WTC11 (cell line): ENCODE measurements at regions not wholly inside any gene's neighbourhood (a gene's known extent, or its start where the extent isn't known, plus 50 kb on each side); places are given as distances from the start of the nearest gene placed in this dataset.

ENCODE experiments used
- ZNF121 ChIP-seq: sonication (generic); formaldehyde crosslinking; IDR thresholded peaks from 2 replicates; pipeline ENCODE4 v1.8.0; 2023; ENCODE audit warnings: missing genetic modification reagents
- TF ChIP-seq, protein P1 (sequence below): sonication (generic); formaldehyde crosslinking; IDR thresholded peaks from 2 replicates; pipeline ENCODE4 v1.8.1; 2022; ENCODE audit warnings: low read depth, missing genetic modification reagents, borderline replicate concordance
- TF ChIP-seq, protein P2 (sequence below): sonication (generic); formaldehyde crosslinking; IDR thresholded peaks from 2 replicates; pipeline ENCODE4 v1.8.1; 2023; ENCODE audit warnings: mild to moderate bottlenecking, missing genetic modification reagents, moderate library complexity

- TF ChIP-seq, protein P1, sequence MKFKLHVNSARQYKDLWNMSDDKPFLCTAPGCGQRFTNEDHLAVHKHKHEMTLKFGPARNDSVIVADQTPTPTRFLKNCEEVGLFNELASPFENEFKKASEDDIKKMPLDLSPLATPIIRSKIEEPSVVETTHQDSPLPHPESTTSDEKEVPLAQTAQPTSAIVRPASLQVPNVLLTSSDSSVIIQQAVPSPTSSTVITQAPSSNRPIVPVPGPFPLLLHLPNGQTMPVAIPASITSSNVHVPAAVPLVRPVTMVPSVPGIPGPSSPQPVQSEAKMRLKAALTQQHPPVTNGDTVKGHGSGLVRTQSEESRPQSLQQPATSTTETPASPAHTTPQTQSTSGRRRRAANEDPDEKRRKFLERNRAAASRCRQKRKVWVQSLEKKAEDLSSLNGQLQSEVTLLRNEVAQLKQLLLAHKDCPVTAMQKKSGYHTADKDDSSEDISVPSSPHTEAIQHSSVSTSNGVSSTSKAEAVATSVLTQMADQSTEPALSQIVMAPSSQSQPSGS = no peak
- TF ChIP-seq, protein P2, sequence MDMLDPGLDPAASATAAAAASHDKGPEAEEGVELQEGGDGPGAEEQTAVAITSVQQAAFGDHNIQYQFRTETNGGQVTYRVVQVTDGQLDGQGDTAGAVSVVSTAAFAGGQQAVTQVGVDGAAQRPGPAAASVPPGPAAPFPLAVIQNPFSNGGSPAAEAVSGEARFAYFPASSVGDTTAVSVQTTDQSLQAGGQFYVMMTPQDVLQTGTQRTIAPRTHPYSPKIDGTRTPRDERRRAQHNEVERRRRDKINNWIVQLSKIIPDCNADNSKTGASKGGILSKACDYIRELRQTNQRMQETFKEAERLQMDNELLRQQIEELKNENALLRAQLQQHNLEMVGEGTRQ (CRISPR knock-in tag) = no peak
- no peak for TF ChIP-seq ZNF121 (CRISPR knock-in tag)
Measured at GRCh38 chr2:177334940-177335543, 57.5 kb upstream of the AGPS start.
